Activated T-cell treated with anti-CD3 and anti-CD28 coated beads, Interleukin-2, amount 50 U/mL, for 4 hours (primary cell): ENCODE measurements at regions not wholly inside any gene's neighbourhood (a gene's known extent, or its start where the extent isn't known, plus 50 kb on each side); places are given as distances from the start of the nearest gene placed in this dataset.
"Not testable (repeated sequence)": the region's sequence is repeated elsewhere in the genome, so short reads cannot be mapped to it uniquely, and the experiment has no call there.

Source experiments
- ATAC-seq, 2 donors: fragments of 200-7000 bp; cut with Tn5 transposase; one replicate each; pipeline ENCODE4 v1.10.0; 2021
- DNase-seq: peaks from one replicate; pipeline ENCODE4 v3.0.0-alpha.2; 2020
- H3K27me3 Mint-ChIP-seq: one replicate; pipeline ENCODE4 v1.8.0; 2021; ENCODE audit warnings: low read depth, mixed read lengths
- H3K36me3 Mint-ChIP-seq: one replicate; pipeline ENCODE4 v1.8.0; 2022; ENCODE audit warnings: mixed read lengths; ENCODE audit not compliant: insufficient read depth
- H3K4me1 Mint-ChIP-seq: one replicate; pipeline ENCODE4 v1.8.0; 2021; ENCODE audit warnings: low read depth, mixed read lengths
- H3K4me3 Mint-ChIP-seq: one replicate; pipeline ENCODE4 v1.8.0; 2021; ENCODE audit warnings: mild to moderate bottlenecking, moderate library complexity, mixed read lengths
- H3K9me3 Mint-ChIP-seq: one replicate; pipeline ENCODE4 v1.8.0; 2021; ENCODE audit warnings: mixed read lengths

DNA sequence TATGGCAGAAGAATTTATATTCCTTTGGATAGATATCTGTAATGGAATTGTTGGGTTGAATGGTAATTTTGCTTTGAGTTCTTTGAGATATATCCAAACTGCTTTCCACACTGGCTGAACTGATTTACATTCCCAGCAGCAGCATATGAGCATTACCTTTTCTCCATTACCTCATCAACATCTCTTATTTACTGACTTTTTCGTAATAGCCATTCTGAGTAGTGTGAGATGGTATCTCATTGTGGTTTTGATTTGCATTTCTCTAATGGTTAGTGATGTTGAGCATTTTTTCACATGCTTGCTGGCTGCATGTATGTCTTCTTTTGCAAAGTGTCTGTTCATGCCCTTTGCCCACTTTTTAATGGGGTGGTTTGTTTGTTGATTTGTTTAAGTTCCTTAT is 404.5 kb downstream of the SUCLG1 start:
- H3K4me1 Mint-ChIP-seq, DNase-seq, H3K27me3 Mint-ChIP-seq, ATAC-seq, H3K4me3 Mint-ChIP-seq, H3K36me3 Mint-ChIP-seq, H3K9me3 Mint-ChIP-seq: not testable (repeated sequence)

DNA sequence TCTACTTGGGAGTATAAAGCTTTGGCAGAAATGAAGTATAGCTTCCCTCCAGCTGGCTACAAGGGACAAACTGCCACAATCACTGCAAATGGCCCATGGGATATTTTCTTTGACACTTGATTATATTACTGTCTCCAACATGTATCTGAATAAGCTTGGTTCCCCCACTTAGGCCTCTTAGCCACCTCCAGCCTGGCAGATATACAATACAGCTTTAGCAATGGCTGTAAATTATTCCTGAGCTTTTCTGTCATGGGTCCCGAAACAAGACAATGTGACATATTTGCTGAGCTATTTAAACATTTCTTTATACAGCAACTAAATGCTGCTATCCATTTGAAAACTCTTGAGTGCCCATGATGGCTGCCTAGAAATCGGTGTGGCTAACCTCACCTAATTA is 406.2 kb downstream of the SUCLG1 start:
- Mint-ChIP-seq H3K27me3 (peaks cover 4% of the 10 kb centered on the region), H3K36me3 (no peaks in the 10 kb centered on the region), H3K4me1 (no peaks in the 10 kb centered on the region), H3K9me3 (no peaks in the 10 kb centered on the region), H3K4me3 (no peak overlapping the region)
- DNase-seq, result no peak
- ATAC-seq, result no peak

DNA sequence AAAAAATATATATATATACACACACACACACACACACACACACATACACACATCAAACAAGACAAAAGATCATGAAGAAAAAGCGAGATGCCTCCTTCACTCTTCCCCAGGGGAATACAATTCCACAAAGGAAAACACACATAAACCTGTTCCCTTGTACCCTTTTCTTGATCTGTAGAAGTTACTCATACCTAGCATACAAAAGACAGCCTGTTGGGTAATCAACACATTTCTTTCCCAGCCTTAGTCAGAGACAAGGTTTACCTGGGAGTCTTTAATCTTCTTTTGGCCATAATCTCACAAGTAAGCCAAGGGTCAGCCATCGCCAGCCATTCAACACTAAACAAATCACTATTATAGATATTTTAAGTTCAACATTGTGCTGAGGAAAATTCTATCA is 407.0 kb downstream of the SUCLG1 start:
- no peak for DNase-seq
- Mint-ChIP-seq H3K4me3 (no peak overlapping the region), H3K36me3 (no peaks in the 10 kb centered on the region), H3K9me3 (no peaks in the 10 kb centered on the region), H3K27me3 (no peaks in the 10 kb centered on the region), H3K4me1 (no peaks in the 10 kb centered on the region)
- no peak for ATAC-seq

DNA sequence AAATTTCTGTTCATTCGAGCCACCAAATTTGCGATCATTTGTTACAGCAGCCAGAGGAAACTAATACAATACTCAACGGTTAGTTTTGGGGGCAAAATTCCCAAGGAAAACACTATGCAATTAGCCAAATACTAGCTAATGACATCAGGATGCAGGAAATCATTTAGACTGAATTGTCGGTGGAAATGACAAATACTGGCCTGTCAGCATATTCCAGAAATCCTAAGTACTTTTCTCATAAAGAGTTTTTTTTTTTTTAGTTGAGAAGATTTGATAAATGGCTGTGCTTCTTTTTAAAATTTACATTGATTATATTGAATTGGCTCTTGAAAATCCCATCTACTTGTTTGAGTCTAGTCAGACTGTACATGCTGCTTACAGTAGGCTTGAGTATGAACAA is 410.1 kb downstream of the SUCLG1 start:
- no peaks in the 10 kb centered on the region for H3K4me1 Mint-ChIP-seq
- no peak overlapping the region for H3K4me3 Mint-ChIP-seq
- ATAC-seq, result no peak
- DNase-seq, result no peak
- no peaks in the 10 kb centered on the region for H3K9me3 Mint-ChIP-seq
- no peaks in the 10 kb centered on the region for H3K36me3 Mint-ChIP-seq
- peaks cover 6% of the 10 kb centered on the region for H3K27me3 Mint-ChIP-seq

DNA sequence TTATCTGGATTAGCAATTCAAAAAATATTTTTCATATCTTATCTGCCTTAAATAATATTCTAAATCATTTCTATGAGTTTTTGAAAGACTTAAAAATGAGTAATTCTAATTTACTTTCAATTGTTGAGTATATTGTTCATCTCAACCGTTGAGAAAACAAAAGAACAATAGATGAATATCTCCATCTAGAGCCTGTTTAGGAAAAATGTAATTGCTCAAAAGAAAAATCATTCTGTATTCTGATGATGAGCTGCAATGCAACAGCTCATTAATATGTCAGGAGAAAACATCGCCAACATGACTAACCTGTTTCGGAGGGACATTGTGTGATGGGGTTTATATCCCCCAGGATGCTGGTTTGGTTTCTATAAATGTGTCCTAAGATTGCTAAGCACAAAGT is 417.6 kb downstream of the SUCLG1 start:
- Mint-ChIP-seq H3K9me3 (no peaks in the 10 kb centered on the region), H3K4me1 (no peaks in the 10 kb centered on the region)
- no peak for ATAC-seq

DNA sequence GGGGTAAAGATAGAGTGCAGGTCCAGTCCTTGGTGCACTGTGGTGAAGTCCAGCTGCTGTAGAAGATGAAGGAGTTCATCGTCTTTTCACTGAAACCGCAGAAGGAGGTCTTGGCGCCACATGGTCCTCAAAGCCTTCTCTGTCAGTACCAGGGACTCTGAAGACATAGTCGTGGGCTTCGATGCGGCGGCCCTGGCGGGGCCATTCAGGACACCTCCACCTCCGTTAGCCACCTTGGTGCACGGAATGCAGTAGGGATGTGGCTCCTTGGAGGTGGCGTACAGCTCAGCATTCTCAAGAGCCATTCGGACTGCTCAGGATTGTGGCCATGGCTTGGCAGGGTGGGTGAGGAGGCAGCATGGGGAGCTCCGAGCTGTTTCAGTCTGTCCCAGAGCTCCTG is 418.8 kb downstream of the SUCLG1 start:
- no peak overlapping the region for H3K4me3 Mint-ChIP-seq
- no peak for ATAC-seq
- no peaks in the 10 kb centered on the region for H3K4me1 Mint-ChIP-seq
- no peaks in the 10 kb centered on the region for H3K9me3 Mint-ChIP-seq
- H3K36me3 Mint-ChIP-seq, result no peaks in the 10 kb centered on the region
- DNase-seq, result no peak
- peaks cover 15% of the 10 kb centered on the region for H3K27me3 Mint-ChIP-seq

More for the DNA sequence above, 417.6 kb downstream of the SUCLG1 start:
- no peak for DNase-seq
- Mint-ChIP-seq H3K36me3 (no peaks in the 10 kb centered on the region), H3K4me3 (no peak overlapping the region), H3K27me3 (peaks cover 15% of the 10 kb centered on the region)

DNA sequence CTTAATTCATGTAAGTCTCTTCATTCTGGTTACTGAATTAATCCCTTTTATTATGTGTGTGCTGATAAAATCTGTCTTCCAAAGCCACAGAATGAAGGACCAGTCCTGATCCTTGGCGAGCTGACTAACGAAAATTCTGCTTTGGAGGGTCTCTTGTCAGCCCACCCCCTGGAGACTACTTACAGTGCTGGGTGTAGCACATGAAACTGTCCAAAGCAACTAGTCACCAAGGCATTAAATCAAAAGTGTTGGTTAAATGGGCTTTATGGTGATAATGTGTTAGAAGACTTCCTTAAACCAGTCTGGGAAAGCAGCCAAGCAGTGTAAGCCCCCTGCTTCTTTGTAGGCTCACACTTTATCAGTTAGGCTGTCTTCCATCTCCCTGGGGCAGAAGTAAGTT is 420.2 kb downstream of the SUCLG1 start:
- H3K9me3 Mint-ChIP-seq, result no peaks in the 10 kb centered on the region

DNA sequence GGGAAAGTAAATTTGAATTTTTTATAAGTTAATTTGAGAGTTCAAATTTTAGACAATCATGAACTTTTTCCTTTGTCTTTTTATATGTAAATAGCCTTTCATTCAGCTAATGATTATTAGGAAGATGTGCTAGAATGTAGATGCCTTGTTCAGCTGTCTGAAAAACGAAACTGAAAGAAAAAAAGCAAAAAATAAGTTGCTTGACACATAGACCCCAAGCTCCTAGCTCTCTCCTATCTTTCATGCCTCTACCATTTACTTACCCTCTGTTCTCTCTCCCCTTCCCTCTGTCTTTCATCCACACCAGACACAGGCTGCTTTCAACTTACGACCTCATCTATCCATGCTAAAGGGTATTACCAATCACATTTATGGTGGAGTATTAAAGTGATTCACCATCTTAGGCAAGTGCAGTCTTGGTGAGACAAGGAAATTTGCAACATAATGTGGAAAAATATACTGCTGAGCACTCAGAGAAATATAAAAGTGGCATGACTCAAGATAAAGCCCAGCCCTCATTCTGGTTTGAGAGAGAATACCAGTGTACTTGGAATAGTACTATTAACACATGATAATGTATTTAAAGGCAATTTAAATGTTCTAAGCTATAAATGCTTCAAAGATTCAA is 425.6 kb downstream of the SUCLG1 start:
- Mint-ChIP-seq H3K9me3 (no peaks in the 10 kb centered on the region), H3K36me3 (no peaks in the 10 kb centered on the region), H3K4me3 (no peak overlapping the region), H3K4me1 (peaks cover 6% of the 10 kb centered on the region), H3K27me3 (no peaks in the 10 kb centered on the region)
- ATAC-seq (no peak), DNase-seq (no peak)

More for the DNA sequence above, 420.2 kb downstream of the SUCLG1 start:
- ATAC-seq (no peak), DNase-seq (no peak)
- Mint-ChIP-seq H3K27me3 (peaks cover 9% of the 10 kb centered on the region), H3K4me1 (peaks cover 1% of the 10 kb centered on the region), H3K4me3 (no peak overlapping the region), H3K36me3 (no peaks in the 10 kb centered on the region)

DNA sequence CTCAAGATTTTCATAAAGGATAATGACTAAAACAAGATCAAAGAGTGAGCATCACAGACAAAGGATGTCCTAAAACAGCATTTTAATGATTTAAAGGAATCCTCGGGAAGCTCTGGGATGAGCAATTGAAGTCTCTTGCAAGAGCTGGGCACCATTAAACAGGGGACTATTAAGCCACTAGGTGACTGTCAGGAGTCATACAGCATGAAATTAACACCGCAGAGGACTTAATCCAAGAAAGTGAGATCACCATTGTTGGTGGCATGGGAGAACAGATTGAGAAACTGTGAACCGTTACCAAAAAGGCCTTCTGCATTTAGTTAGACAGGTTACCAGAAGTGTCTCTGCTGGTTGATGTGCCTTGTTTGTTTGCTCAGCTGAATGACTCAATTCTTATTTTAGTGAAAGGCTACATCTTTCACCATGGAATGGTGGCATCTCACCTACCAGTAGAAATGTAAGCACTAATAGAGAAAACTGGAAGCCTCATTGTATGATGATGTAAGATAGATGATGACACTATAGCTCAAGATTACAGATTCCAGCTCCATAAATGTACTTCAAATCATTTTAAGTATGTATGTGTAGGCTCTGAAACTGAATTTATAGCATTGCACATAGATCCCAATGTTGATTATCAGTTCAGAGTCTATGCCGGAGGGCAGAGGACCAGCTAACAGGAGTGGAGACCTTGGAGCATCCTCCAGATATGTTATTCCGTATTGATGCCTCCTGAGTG is 427.6 kb downstream of the SUCLG1 start:
- H3K4me1 Mint-ChIP-seq, result peaks cover 6% of the 10 kb centered on the region
- ATAC-seq (no peak), DNase-seq (no peak)
- H3K27me3 Mint-ChIP-seq, result no peaks in the 10 kb centered on the region
- H3K36me3 Mint-ChIP-seq, result no peaks in the 10 kb centered on the region
- H3K9me3 Mint-ChIP-seq, result no peaks in the 10 kb centered on the region
- H3K4me3 Mint-ChIP-seq, result no peak overlapping the region

DNA sequence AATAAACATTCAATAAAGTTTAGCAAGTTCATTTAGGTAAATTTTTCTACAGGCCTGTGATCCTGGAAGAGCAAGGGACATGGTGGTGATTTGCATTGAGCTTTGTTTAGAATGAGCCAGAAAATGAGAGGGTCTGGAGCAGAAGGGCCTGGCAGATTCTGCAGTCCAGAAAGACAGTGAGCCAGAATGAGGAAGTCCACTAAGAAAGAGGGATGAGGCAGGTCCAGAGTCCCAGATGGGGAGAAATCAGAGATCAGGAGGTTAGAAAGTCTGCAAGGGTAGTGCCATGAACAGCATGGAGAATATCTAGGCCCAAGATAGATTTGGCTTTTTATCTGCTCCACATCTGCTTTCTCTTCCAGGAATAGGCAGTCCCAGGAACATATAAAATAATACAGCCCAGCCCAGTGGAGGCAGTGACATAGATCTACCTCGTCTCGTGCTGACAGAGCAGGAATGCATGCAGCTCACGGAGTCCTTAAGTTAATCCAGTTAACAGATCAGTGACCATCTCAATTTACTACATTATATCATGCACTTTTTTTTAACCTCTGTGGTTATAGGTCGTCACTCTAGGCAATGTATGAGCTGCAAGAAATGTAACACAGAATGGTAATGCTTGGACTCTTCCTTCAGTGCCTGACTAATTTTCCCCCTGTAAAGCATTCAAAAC is 429.0 kb downstream of the SUCLG1 start:
- ATAC-seq (no peak), DNase-seq (no peak)
- Mint-ChIP-seq H3K36me3 (no peaks in the 10 kb centered on the region), H3K9me3 (no peaks in the 10 kb centered on the region), H3K4me3 (no peak overlapping the region), H3K27me3 (no peaks in the 10 kb centered on the region), H3K4me1 (peaks cover 6% of the 10 kb centered on the region)

DNA sequence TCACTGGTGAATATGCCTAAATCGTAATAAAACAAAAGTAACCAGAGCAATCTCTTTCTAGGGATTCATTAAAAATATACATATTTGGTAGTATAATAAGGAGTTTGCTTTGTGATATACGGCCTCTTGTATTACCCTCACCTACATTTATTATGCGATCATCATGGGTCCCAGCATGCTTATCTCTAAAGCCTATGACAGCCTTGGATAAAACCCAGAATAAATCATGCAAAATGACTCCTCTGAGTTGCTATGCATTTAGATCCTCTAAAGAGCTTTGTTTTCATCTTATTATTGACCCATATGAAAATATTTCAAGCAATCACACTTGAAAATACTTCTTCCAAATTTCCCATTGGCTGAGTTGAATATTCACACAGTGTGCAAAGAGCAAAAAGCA is 432.3 kb downstream of the SUCLG1 start:
- Mint-ChIP-seq H3K9me3 (no peaks in the 10 kb centered on the region), H3K27me3 (peaks cover 2% of the 10 kb centered on the region), H3K36me3 (no peaks in the 10 kb centered on the region), H3K4me1 (no peaks in the 10 kb centered on the region), H3K4me3 (no peak overlapping the region)
- no peak for DNase-seq
- ATAC-seq, result no peak

DNA sequence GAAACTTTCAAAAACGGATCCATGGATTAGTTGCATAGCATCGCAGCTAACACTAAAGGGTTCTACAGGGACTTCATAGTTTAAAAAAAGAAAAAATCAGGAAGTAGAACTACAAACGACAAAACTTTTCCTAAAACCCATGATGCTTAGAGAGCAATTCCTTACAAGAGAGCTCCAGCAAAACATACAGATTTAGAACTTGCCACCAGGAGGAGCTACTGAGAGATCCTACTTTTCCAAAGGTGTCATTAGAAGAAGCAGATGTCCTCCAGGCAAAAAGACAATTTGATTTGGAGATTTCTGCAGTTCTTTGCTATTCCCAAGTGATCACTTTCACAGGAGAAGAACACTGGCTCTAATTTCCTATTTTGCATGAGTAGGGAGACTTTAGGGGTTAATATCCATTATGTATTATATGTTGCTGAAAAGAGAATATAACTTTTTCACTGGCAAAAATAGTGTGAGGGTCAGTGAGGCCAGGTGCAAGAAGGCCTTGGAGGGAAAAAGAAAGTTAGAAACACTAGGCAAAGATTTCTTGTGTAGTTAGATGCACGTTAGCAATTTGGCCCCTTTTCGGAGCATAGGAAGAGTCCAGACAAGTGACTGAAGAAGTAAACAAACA is 436.2 kb downstream of the SUCLG1 start:
- Mint-ChIP-seq H3K4me3 (no peak overlapping the region), H3K9me3 (no peaks in the 10 kb centered on the region), H3K36me3 (no peaks in the 10 kb centered on the region), H3K27me3 (peaks cover 2% of the 10 kb centered on the region), H3K4me1 (no peaks in the 10 kb centered on the region)
- no peak for DNase-seq
- ATAC-seq, result no peak

DNA sequence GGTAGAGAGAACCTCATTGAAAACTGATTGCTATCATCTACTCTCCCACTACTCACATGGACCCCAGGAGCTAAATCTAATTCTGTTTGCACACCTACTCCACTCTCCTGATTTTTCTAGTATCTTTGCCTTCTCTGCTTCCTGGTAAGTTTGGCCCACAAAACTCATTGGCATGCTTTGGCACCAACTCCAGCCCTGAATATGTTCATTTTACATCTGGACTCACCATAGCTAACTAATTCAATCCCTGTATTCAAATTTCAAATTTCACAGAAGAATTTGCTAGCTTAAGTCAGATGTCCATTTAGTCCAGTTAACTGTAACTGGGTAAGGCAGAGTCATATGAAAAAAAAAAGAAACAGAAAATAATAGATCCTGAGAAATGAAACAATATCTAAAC is 442.1 kb downstream of the SUCLG1 start:
- DNase-seq (no peak), ATAC-seq (no peak)
- H3K4me1 Mint-ChIP-seq, result no peaks in the 10 kb centered on the region
- no peaks in the 10 kb centered on the region for H3K27me3 Mint-ChIP-seq
- no peaks in the 10 kb centered on the region for H3K9me3 Mint-ChIP-seq
- H3K36me3 Mint-ChIP-seq, result no peaks in the 10 kb centered on the region
- no peak overlapping the region for H3K4me3 Mint-ChIP-seq

DNA sequence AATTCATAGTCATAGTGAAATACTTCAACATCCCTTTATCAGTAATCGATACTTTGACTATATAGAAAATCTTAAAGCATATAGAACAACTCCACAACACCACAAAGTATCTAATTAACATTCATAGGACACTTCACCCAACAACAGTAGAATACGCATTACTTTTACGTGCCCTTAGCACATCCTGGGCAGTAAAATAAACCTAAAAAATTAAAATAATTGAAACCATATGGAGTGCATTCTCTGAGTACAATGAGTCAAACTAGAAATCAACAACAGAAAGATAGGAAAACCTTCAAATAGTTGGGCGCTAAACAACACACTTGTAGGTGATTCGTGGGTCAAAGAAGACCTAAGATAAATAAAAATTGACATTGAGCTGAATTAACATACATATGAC is 442.9 kb downstream of the SUCLG1 start:
- no peak for ATAC-seq
- no peaks in the 10 kb centered on the region for H3K4me1 Mint-ChIP-seq
- no peak overlapping the region for H3K4me3 Mint-ChIP-seq
- DNase-seq, result no peak
- no peaks in the 10 kb centered on the region for H3K9me3 Mint-ChIP-seq
- no peaks in the 10 kb centered on the region for H3K27me3 Mint-ChIP-seq
- H3K36me3 Mint-ChIP-seq, result no peaks in the 10 kb centered on the region

DNA sequence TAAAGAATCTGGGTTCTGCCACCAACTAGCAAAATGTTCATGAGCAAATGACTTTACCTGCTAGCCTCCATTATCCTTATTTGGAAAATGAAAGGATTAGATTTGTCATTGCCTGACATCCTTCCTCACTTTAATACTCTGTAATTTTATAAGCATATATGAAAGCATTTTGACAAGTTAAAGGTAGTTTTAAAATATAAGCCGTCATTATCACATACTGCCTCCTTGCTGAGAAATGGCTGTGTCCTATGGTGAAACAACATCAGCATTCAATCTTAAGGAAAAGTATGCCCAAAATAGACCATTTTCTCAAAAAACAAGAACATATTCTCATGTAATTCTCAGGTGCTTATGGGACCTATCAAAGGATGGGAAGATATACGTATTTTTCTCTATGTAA is 461.2 kb downstream of the SUCLG1 start:
- H3K9me3 Mint-ChIP-seq, result no peaks in the 10 kb centered on the region
- H3K4me3 Mint-ChIP-seq, result no peak overlapping the region
- peaks cover 21% of the 10 kb centered on the region for H3K27me3 Mint-ChIP-seq
- no peaks in the 10 kb centered on the region for H3K4me1 Mint-ChIP-seq
- H3K36me3 Mint-ChIP-seq, result no peaks in the 10 kb centered on the region
- DNase-seq (no peak), ATAC-seq (no peak)
